GM13976 (cell line): ENCODE measurements at regions not wholly inside any gene's neighbourhood (a gene's known extent, or its start where the extent isn't known, plus 50 kb on each side); places are given as distances from the start of the nearest gene placed in this dataset.

Experiments used
- DNase-seq: peaks from one replicate; pipeline ENCODE4 v3.0.0; 2012; ENCODE audit warnings: low spot score
- CTCF ChIP-seq: IDR thresholded peaks from 2 replicates; pipeline ENCODE4 v1.5.1; 2012; ENCODE audit warnings: borderline replicate concordance, mild to moderate bottlenecking; ENCODE audit not compliant: insufficient read depth; ENCODE audit errors: extremely low read depth, missing control alignments, control extremely low read depth
- in situ Hi-C: fragments of 300-500 bp; cut with MboI; formaldehyde crosslinking; loops from one replicate; pipeline ENCODE4 v1.12.0; 2022; ENCODE audit warnings: low sequenced_read_pairs, mixed read lengths, inconsistent platforms; ENCODE audit not compliant: unreplicated experiment

DNA sequence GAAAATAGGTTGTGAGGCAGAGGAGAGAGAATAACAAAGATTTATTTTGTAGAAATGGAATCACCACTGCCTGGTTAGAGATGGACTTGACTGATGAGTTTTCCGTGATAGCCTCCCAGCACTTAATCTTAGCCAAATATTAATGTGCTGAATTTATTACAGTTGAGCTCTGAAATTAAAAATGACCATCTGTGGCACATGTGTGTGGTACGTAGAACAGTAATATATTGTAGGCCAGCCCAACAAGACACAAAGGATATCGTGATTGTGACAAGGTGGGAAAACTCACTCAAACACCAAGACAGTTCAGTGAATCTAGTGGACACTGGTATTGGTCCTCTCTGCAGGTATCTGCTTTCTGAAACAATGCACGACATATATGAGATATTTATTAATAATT lies 119.4 kb downstream of the HAO1 start:
- no peak for TF ChIP-seq CTCF
- in situ Hi-C loops: no loop called here
- DNase-seq: no peak

- TF ChIP-seq CTCF: no peak
- in situ Hi-C loops: no loop called here
- DNase-seq: no peak
Measured at GRCh38 chr20:7822772-7823171, 117.5 kb downstream of the HAO1 start.

DNA sequence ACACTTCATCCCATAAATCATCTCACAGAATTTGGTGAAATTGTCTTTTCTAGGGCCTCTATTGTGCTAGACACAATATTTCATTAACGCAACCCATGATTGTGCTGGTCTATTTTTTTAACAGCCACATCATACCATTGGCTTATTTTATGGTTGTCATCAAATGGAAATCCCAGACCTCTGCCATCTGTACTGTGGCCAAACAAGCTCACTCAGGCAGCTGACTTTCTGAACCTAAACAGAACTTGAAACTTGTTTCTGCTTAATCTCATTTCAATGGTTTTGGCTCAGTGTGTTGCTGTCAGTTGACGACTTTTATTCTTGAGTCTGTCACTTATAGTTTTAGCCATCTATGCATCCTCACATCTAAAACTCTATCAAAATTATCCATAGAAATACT lies 111.8 kb downstream of the HAO1 start:
- in situ Hi-C loops: no loop called here
- DNase-seq: no peak
- no peak for TF ChIP-seq CTCF

- no peak for DNase-seq
- in situ Hi-C loops: no loop called here
- no peak for TF ChIP-seq CTCF
Measured at GRCh38 chr20:7829031-7829430, 111.2 kb downstream of the HAO1 start.

DNA sequence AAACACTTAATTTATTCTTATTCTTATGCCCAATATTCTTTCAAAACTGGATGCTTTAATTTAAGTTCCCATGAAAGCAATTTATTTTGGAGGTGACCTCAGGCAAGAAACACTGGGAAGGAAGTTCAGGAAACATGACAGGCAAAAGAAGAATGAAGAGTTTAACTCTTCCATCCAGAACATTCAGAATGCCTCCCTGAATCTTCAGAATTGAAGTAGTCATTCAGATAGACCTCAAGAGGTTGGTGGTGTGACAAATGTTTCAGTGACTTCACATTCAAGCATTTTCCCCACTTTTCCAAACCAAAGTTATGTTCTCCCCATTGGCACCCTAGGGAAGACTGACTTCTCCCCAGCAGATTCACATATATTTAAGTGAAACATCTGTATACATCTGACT lies 110.5 kb downstream of the HAO1 start:
- TF ChIP-seq CTCF: no peak
- in situ Hi-C loops: no loop called here
- DNase-seq: no peak
